ENCODE measurements at regions not wholly inside any gene's neighbourhood (a gene's known extent, or its start where the extent isn't known, plus 50 kb on each side); places are given as distances from the start of the nearest gene placed in this dataset.

GRCh38 chr14:53358166-53358565, 205.0 kb upstream of the DDHD1 start:
- Histone ChIP-seq H3K4me2 (no peak overlapping the region), H3K27ac (no peak overlapping the region), H3K4me3 (no peak overlapping the region), H3K9me3 (no peaks in the 10 kb centered on the region), H3K4me1 (peaks cover 13% of the 10 kb centered on the region; the same call in 2 of the 3 replicates)
- ChIA-PET CTCF (no interaction called here), POLR2A (no interaction called here)
- FAIRE-seq (no peak), ATAC-seq (no peak), DNase-seq (ENCODE audit: low read depth in 1 of 2, low spot score in 1 of 2) (no peak)
- TF ChIP-seq NFE2L2 (conservative IDR thresholded peaks at IDR 0.05; ENCODE audit: low read length) (no peak), ZC3H11A (IDR thresholded peaks at IDR 0.05) (no peak), MAX (IDR thresholded peaks at IDR 0.05) (no peak), ZNF302 (CRISPR knock-in tag; IDR thresholded peaks at IDR 0.05) (no peak), HEYL (CRISPR knock-in tag; IDR thresholded peaks at IDR 0.05) (no peak), E2F6 (IDR thresholded peaks at IDR 0.05; ENCODE audit: borderline replicate concordance, low read depth) (no peak), HDAC2 (IDR thresholded peaks at IDR 0.05) (no peak), MAZ (IDR thresholded peaks at IDR 0.05; ENCODE audit: borderline replicate concordance, low read depth, low read length) (no peak), MYC (IDR thresholded peaks at IDR 0.05; ENCODE audit: borderline replicate concordance, low read length) (no peak), KDM1A (IDR thresholded peaks at IDR 0.05; ENCODE audit: low read depth) (no peak), KDM5A (IDR thresholded peaks at IDR 0.05) (no peak), HOXB13 (CRISPR knock-in tag; IDR thresholded peaks at IDR 0.05; ENCODE audit: low read depth) (no peak), PHF8 (IDR thresholded peaks at IDR 0.05; ENCODE audit: borderline replicate concordance, low read depth) (no peak), CBX8 (IDR thresholded peaks at IDR 0.05) (no peak), JUN (IDR thresholded peaks at IDR 0.05) (no peak), FOSL2 (IDR thresholded peaks at IDR 0.05) (no peak), FOSL2 (CRISPR knock-in tag; IDR thresholded peaks at IDR 0.05) (no peak), TP53 (CRISPR knock-in tag; IDR thresholded peaks at IDR 0.05) (no peak)

- peaks cover 13% of the 10 kb centered on the region; the same call in 2 of the 3 replicates for H3K4me1 ChIP-seq
- DNase-seq (ENCODE audit: low read depth in 1 of 2, low spot score in 1 of 2) (no peak), ATAC-seq (no peak), FAIRE-seq (no peak)
- TF ChIP-seq KDM5A (IDR thresholded peaks at IDR 0.05), result no peak
- 57% methylated on average over 4 of the region's 4 CpGs for WGBS (ENCODE audit: missing lambda C conversion rate)
- no peak overlapping the region for H3K4me3 ChIP-seq
- peak overlapping the region in 1 of 2 experiments; percentile 9; a peak in 1 of 6 replicates for H3K27ac ChIP-seq
- H3K4me2 ChIP-seq, result no peak overlapping the region
- H3K9me3 ChIP-seq, result no peaks in the 10 kb centered on the region
- ChIA-PET POLR2A (no interaction called here), CTCF (interaction anchor here (0.8 kb wide), 1 partner anchor 61 kb away, joined by 3 read pairs; no protein-coding TSS in a partner anchor)
Measured at GRCh38 chr14:53356361-53357150, 203.4 kb upstream of the DDHD1 start.

- ATAC-seq (peak; percentile 62 to 67; a peak in 5 of 6 replicates), DNase-seq (ENCODE audit: low read depth in 1 of 2, low spot score in 1 of 2) (peak; percentile 6 to 40), FAIRE-seq (no peak)
- CTCF ChIA-PET, result interaction anchor here (0.8 kb wide), 2 partner anchors 11 to 60 kb away, joined by 3 read pairs; no protein-coding TSS in a partner anchor
- H3K27ac ChIP-seq, result peak overlapping the region in 1 of 2 experiments; percentile 45; a peak in 2 of 6 replicates
- no peak overlapping the region for H3K4me3 ChIP-seq
- POLR2A ChIA-PET, result no interaction called here
- 59% methylated on average over 5 of the region's 5 CpGs for WGBS (ENCODE audit: missing lambda C conversion rate)
- H3K4me1 ChIP-seq, result peaks cover 13% of the 10 kb centered on the region; the same call in 2 of the 3 replicates
- H3K4me2 ChIP-seq, result peak overlapping the region; percentile 29
- H3K9me3 ChIP-seq, result no peaks in the 10 kb centered on the region
- TF ChIP-seq BHLHE40 (IDR thresholded peaks at IDR 0.05; ENCODE audit: low read depth, low read length) (no peak), NPAS2 (CRISPR knock-in tag; IDR thresholded peaks at IDR 0.05; ENCODE audit: borderline replicate concordance) (no peak), ESRRA (IDR thresholded peaks at IDR 0.05; ENCODE audit: borderline replicate concordance, low read length) (no peak), MYC (IDR thresholded peaks at IDR 0.05; ENCODE audit: borderline replicate concordance, low read length) (no peak), JUN (IDR thresholded peaks at IDR 0.05) (no peak), CHD2 (IDR thresholded peaks at IDR 0.05; ENCODE audit: low read length, partially characterized antibody) (no peak), RCOR1 (IDR thresholded peaks at IDR 0.05; ENCODE audit: low read depth, low read length) (no peak), ZC3H11A (IDR thresholded peaks at IDR 0.05) (no peak), ATOH8 (CRISPR knock-in tag; IDR thresholded peaks at IDR 0.05; ENCODE audit: low read depth) (no peak), CTCF (IDR thresholded peaks at IDR 0.05) (no peak), HOXB13 (CRISPR knock-in tag; IDR thresholded peaks at IDR 0.05; ENCODE audit: low read depth) (no peak), PBX3 (IDR thresholded peaks at IDR 0.05) (no peak), MAFK (IDR thresholded peaks at IDR 0.05; ENCODE audit: partially characterized antibody) (no peak), SREBF2 (IDR thresholded peaks at IDR 0.05) (no peak), RFX5 (IDR thresholded peaks at IDR 0.05) (no peak), RAD21 (conservative IDR thresholded peaks at IDR 0.05 in 1 of 2, IDR thresholded peaks at IDR 0.05 in 1 of 2) (no peak), POLR2AphosphoS2 (conservative IDR thresholded peaks at IDR 0.05; ENCODE audit: low read length) (no peak)
Measured at GRCh38 chr14:53355581-53356112, 202.5 kb upstream of the DDHD1 start.

Data from A549 (cell line).